ENCODE measurements at regions not wholly inside any gene's neighbourhood (a gene's known extent, or its start where the extent isn't known, plus 50 kb on each side); places are given as distances from the start of the nearest gene placed in this dataset.

DNA sequence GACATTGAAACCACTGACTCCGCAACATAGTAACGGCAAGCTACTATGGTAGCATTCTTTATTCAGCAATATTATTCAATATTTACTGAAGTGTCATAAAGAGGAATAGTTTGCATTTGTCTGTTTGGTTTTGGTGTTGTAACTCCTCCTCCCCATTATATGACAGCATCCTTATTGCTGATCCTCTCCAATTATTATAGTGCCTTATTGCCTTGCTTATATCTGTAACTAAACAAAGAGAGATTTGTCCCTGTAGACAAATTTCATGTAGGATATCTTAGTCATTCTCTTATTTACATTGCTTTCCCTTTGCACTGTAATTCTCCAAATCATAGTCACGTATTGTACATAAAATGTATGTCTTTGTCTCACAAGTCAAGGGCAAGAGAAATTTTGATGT lies 1041.2 kb upstream of the ZEB2 start:
- no peak for TF ChIP-seq POLR2A (IDR thresholded peaks at IDR 0.05)
- TF ChIP-seq, protein P1, sequence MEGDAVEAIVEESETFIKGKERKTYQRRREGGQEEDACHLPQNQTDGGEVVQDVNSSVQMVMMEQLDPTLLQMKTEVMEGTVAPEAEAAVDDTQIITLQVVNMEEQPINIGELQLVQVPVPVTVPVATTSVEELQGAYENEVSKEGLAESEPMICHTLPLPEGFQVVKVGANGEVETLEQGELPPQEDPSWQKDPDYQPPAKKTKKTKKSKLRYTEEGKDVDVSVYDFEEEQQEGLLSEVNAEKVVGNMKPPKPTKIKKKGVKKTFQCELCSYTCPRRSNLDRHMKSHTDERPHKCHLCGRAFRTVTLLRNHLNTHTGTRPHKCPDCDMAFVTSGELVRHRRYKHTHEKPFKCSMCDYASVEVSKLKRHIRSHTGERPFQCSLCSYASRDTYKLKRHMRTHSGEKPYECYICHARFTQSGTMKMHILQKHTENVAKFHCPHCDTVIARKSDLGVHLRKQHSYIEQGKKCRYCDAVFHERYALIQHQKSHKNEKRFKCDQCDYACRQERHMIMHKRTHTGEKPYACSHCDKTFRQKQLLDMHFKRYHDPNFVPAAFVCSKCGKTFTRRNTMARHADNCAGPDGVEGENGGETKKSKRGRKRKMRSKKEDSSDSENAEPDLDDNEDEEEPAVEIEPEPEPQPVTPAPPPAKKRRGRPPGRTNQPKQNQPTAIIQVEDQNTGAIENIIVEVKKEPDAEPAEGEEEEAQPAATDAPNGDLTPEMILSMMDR (IDR thresholded peaks at IDR 0.05), result no peak
- no peak for TF ChIP-seq EP300 (IDR thresholded peaks at IDR 0.05)
- no peak overlapping the region for H3K27ac ChIP-seq
- WGBS, 3 donors, result 95 to 97% (median 96%) methylated on average over 3 of the region's 3 CpGs
- no peaks in the 10 kb centered on the region for H3K4me1 ChIP-seq (ENCODE audit: insufficient read depth)
- no peak overlapping the region for H3K4me3 ChIP-seq
- no peak for DNase-seq
- H3K9me3 ChIP-seq, result no peaks in the 10 kb centered on the region
- H3K27me3 ChIP-seq, result no peaks in the 10 kb centered on the region
- H3K36me3 ChIP-seq, result no peaks in the 10 kb centered on the region
- intact Hi-C loops (cut with DNase I), result no loop called here

DNA sequence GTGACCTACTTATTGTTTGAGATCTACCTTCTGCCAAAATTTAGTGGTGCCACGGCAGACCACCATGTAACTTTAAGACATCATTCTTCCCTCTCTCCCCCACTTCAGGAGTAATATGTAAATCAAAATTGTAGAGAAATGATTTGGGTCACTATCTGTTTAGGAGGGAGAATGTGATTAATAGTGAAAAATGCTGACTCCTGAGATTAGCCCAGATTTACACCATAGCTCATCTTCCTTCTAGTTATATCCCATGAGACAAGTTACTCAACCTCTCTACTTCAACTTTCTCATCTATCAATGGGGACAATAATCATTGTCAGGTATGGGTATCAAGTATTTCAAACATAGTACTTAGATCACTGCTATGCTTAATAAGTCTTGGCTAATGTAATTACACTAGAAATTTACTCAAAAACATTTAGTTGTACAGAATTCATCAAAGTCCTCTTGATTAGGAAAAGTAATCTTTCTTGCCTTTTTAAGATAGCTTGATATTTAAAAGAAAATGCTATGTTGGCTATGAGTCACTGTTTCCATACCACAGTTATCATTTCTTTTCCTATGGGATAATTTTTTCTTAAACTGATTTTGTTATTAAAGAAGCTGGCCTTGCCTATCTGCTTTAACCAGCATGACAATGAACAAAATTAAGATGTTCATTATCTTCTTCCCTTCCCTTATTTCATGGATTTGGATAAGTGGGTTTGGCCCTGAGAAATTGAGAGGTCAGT lies 1038.9 kb upstream of the ZEB2 start:
- H3K27me3 ChIP-seq, result no peaks in the 10 kb centered on the region
- DNase-seq, result no peak
- no peaks in the 10 kb centered on the region for H3K36me3 ChIP-seq
- TF ChIP-seq, protein P1 (IDR thresholded peaks at IDR 0.05), result no peak
- TF ChIP-seq POLR2A (IDR thresholded peaks at IDR 0.05) (no peak), EP300 (IDR thresholded peaks at IDR 0.05) (no peak)
- intact Hi-C loops (cut with DNase I), result no loop called here
- no peaks in the 10 kb centered on the region for H3K4me1 ChIP-seq (ENCODE audit: insufficient read depth)
- no peak overlapping the region for H3K4me3 ChIP-seq
- 83 to 93% (median 87%) methylated on average over 1 of the region's 1 CpG for WGBS, 3 donors
- no peaks in the 10 kb centered on the region for H3K9me3 ChIP-seq
- no peak overlapping the region for H3K27ac ChIP-seq

DNA sequence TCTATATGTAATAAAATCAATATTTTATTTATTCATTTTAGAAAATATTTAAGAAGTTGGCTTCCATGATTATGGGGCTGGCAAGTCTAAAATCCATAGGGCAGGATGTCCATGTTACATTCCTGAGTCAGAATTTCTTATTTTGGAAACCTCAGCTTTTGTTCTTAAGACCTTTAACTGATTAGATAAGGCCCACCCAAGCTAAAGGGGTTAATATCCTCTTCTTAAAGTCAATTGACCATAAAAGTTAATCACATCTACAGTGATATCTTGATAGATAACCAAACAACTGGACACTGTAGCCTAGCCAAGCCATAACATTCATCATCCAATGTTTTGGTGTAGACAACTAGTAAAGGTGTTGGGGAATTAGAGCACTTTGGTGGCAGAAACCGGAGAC lies 1035.4 kb upstream of the ZEB2 start:
- H3K27ac ChIP-seq, result no peak overlapping the region
- TF ChIP-seq EP300 (IDR thresholded peaks at IDR 0.05), result no peak
- TF ChIP-seq, protein P1 (IDR thresholded peaks at IDR 0.05), result no peak
- no peak for TF ChIP-seq POLR2A (IDR thresholded peaks at IDR 0.05)
- 89 to 95% (median 94%) methylated on average over 1 of the region's 1 CpG for WGBS, 3 donors
- H3K4me3 ChIP-seq, result no peak overlapping the region
- intact Hi-C loops (cut with DNase I), result no loop called here
- no peaks in the 10 kb centered on the region for H3K4me1 ChIP-seq (ENCODE audit: insufficient read depth)
- no peaks in the 10 kb centered on the region for H3K27me3 ChIP-seq
- DNase-seq, result no peak
- no peaks in the 10 kb centered on the region for H3K9me3 ChIP-seq
- H3K36me3 ChIP-seq, result no peaks in the 10 kb centered on the region

DNA sequence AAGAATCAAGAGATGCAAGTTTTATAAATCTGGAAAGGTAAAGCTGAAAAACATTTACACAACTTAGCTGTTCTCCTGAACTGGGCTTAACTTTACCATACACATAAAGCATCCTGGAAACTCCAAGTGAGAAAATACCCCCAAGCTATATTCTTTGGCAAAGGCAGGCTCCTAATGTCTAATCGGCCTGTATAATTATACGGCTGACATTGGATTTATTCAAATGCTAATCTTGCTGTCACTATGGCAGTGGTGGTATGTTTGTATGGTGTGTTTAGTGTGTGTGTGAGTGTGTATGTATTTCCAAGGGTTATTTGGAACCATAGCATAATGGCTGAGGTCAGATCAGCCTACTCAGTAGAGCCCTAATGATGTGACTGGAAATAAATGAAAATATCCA lies 1031.8 kb upstream of the ZEB2 start:
- no peaks in the 10 kb centered on the region for H3K27me3 ChIP-seq
- intact Hi-C loops (cut with DNase I), result loop anchor here in 1 of 4 donors (1.0 kb wide), 1 partner anchor 24 kb away; no protein-coding TSS in a partner anchor
- H3K36me3 ChIP-seq, result no peaks in the 10 kb centered on the region
- H3K9me3 ChIP-seq, result no peaks in the 10 kb centered on the region
- TF ChIP-seq, protein P1 (IDR thresholded peaks at IDR 0.05), result no peak
- TF ChIP-seq EP300 (IDR thresholded peaks at IDR 0.05) (no peak), POLR2A (IDR thresholded peaks at IDR 0.05) (no peak)
- H3K4me3 ChIP-seq, result no peak overlapping the region
- DNase-seq, result no peak
- H3K4me1 ChIP-seq (ENCODE audit: insufficient read depth), result no peaks in the 10 kb centered on the region
- 92 to 94% (median 93%) methylated on average over 2 of the region's 2 CpGs for WGBS, 3 donors
- no peak overlapping the region for H3K27ac ChIP-seq
